HL-60/S4 treated with phorbol 12-myristate 13-acetate at 8.2 ng/mL for 4 days and 3 days (cell line): ENCODE measurements at regions not wholly inside any gene's neighbourhood (a gene's known extent, or its start where the extent isn't known, plus 50 kb on each side); places are given as distances from the start of the nearest gene placed in this dataset.

Source experiments
- in situ Hi-C: fragments of 300-500 bp; cut with MboI; formaldehyde crosslinking; loops from 2 replicates; pipeline ENCODE4 v1.15.0; 2022; ENCODE audit warnings: low sequenced_read_pairs

DNA sequence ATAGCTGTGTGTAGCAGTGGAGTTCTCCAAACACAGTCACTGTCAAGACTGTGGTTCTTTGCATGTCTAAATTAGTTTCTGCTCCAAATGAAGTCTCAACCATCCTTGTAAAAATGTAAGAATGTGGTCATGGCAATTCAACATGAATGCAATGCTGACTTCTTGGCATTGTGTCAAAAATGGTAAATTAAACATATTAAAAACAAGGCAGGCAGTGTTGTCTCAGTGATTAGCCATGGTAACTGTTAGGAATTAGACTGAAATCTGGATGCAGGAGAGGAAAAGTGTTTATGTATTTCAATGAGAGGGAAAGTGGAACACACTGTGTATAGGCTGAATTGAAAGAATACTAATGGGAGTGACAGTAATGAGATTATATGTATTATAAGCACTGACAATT, 597.2 kb downstream of the EDEM1 start:
- in situ Hi-C loops, result no loop called here

DNA sequence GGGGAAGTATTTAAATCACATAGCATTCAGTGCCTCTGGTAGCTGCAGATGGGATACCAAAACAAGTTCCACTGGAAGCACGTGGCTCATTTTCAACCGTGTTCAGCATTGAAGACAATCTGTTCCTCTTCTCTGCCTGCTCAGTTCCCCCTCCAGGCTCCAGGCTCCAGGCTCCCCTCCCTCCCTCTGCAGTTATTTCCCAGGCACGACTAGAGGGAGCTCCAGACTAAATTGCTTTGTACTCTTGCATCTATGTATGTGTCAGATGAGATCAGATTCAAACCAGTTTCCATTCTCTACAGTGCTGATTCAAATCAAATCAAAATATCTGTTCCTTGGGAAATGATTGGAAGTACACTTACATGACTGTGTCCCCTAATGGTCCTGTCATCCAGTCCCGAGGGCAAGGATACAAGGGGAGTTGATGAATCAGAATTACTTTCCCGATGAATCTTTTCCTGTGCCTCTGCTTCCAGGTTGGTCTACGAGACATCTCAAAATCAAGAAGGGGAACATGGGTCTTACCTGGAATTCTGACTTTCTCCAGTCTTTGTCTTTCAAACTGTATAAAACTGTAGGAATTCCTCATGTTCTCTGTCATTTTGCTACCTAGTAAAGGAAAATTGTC, 600.5 kb downstream of the EDEM1 start:
- in situ Hi-C loops, result no loop called here

DNA sequence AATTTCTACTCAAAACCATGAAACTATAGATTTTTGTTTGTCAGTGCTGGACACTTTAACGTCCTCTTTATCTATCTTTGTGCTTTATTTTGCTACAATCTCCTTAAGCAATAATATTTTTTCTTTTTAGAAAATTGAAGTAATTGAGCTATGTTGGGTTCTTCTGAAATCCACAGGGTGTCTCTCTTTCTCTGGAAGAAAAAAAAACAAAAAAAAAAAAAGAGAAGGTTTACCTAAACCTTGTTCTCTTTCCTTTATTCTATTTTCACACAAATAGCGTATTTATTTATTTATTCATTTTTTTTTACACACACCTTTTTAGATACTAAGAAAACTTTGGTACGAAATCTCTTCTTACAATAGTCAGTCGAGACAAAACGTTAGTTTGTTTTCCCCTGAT, 601.0 kb downstream of the EDEM1 start:
- in situ Hi-C loops, result no loop called here

DNA sequence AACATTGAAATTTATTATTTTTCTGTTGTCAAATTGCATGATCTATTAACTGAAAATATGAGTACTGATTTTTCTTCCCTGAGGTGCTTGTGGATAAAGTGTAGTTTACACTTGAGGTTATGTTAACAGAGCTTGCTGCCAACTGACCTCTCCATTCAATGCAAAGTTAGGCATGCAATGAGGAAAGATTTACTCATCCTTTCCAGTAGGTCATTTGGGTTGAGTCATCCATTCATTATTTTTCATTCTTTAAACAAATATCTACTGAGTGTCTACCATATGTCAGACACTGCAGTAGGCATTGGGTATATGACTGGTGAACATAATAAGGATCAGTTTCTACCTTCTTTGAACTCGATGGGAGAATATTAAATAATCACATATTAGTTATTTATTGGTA, 604.1 kb downstream of the EDEM1 start:
- in situ Hi-C loops, result no loop called here

DNA sequence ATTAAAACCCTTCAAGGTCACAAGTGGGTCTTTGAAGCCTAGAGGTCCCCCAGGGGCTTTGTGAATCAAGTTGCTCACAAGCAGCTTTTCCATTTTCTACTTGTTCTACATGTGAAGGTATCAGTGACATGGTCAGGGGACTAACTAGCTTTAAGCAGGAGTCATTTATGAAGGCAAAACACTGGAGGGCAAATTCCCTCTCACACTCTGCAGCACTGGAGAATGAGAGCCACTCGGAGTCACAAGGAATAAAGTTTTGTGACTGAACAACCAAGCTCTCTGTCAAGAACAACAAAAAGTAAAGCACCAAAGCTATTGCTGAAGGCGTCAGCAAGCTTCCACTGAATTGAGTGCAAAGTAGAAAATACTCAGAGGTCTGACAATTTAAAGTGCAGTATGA, 609.0 kb downstream of the EDEM1 start:
- in situ Hi-C loops, result no loop called here

DNA sequence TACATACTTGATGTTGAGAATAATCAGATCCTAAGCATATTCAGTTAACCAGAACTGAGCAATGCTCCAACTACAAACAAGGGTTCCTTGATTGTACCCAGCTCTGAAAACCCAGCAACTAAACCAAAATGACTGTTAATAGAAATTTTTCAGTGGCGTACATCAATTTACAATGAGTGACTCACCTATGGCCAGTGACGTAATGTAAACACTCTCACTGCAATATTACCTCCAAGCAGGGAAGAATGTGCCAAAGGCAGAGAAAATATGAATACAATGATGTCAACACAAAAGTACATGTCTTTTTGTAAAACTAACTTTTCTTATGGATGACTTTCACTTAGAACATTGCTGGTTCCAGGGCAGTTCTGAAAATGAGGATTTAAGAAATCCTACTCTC, 611.3 kb downstream of the EDEM1 start:
- in situ Hi-C loops, result no loop called here

DNA sequence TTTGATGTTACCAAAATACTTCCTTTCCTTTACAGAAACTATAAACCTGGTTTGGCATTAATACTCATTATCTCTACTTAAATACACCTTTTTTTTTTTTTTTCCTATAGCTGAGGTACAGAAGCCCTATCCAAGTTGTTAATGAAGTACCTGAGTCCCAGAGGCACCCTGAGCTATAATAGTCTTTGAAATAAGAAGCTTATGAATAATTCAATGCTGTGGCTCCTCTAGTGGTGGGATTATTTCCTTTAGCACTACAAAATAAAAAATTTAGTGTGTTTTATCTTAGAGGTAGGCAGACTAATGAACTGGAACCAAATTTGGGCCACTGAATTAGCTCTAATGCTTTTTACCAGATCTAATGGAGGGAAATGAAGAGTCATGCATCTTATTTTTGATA, 611.9 kb downstream of the EDEM1 start:
- in situ Hi-C loops, result no loop called here

DNA sequence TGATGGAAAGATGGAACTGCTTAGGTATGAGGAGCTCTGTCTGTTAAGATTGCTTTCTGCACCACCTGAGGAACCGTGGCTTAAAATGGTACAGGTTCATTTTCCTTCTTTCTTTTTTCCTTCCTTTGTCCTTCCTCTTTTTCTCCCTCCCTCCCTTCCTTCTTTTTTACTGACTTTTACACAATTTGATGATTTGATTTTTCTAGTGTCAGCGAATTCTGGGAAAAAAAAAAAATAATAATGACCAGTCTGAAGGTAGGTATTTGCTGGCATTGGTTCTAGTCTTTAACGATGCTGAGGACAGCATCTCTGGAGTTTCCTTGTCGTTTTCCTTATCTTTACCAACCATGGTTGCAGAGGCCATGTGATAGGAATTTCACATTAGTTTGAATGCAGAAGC, 613.5 kb downstream of the EDEM1 start:
- in situ Hi-C loops, result no loop called here

DNA sequence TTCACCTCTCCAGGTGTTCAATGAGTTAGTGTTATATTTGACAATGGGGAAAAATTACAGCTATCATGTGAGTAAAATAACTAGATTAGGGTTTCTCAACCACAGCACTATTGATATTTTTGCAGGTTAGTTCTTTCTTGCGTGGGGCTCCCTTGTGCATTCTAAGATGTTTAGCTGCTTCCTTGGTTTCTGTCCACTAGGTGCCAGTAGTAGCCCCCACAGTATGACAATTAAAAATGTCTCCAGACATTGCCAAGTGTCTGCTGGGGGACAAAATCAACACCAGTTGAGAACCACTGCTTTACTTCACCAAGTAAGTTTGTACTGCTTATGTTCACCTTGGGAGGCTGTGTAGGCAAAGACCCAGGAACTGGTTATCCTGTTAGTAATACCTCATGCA, 618.7 kb downstream of the EDEM1 start:
- in situ Hi-C loops, result no loop called here

DNA sequence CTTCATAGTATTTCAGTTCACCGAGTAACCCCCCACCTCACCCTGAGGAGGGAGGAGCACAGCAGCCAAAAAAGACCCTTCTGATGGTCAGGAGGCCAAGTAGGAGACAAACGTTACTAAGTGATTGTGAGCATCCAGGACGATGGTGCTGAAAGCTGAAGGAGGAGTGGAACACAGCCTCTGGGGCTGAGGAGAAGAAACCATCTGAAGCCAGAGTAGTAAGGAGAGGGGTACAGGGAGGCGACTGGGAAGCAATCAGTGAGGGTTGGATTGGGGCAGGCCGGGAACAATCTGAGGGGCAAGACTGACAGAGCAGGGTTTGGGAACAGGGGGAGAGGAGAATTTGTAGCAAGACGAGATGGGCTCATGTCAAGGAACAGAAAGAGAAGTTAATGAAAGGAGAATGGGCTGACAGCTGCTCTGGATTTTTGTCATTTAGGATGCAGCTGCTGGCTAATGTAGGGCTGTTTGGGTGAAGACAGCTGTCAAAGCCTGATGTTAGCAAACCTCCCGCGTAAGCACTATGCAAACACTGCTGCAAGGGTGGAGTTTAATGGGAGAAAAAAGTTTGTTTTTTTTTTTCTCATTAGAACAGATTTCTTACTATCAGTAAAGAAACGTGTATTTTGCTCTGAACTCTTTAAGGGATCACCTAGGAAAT, 622.2 kb downstream of the EDEM1 start:
- in situ Hi-C loops, result no loop called here

DNA sequence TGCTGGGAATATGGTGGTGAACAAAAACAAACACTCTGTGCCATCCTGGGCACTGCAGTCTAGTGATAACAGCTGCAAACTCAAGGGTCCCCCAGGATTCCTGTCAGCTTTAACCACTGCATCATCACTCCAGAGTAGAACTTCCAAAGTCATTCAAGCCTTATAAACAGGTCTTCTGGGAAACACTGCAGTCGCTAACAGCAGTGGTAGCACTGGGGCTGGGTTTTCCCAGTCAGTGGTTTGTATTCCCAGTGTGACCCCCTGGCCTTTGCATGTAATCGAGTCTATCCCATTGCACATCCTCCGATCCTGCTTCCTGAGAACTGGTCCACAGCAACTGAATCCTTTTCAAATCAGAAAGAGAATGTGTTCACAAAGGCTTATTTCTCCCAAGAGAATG, 623.5 kb downstream of the EDEM1 start:
- in situ Hi-C loops, result no loop called here

DNA sequence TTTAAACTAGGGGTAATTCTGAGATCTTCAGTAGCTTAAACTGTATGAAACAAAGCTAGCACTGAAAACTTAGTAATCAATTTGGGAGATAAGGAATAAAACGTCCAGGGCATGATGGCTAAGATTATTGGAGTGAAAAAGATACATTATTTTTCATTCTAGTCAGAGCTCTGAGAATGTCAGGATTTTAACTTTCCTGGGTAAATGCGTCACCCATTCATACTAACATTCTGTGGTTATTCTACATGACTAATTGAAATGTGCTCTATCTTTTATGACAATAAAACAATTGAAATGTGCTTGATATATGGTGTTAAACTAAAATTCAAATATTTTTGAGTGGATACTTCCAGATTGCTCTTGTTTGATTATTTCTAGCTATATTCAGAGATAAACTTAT, 626.0 kb downstream of the EDEM1 start:
- in situ Hi-C loops, result no loop called here

DNA sequence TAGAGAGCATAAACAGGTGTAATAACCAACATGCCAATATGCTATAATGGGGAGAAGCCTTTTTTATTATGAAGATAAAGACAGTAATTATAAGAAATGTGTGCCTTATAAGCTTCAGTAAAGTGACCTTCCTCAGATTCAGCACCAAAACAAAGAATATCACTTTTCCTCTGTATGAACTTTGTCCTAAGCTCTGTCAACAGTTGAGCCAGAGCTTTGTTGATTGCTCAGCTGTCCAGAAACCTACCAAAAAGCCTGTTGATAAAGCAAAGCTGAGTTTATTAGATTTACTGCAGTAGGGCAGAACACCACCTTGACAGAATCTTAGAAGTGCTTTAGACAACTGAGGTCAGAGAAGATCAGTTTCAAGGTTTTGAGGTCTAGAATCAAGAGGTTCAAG, 635.3 kb downstream of the EDEM1 start:
- in situ Hi-C loops, result no loop called here

DNA sequence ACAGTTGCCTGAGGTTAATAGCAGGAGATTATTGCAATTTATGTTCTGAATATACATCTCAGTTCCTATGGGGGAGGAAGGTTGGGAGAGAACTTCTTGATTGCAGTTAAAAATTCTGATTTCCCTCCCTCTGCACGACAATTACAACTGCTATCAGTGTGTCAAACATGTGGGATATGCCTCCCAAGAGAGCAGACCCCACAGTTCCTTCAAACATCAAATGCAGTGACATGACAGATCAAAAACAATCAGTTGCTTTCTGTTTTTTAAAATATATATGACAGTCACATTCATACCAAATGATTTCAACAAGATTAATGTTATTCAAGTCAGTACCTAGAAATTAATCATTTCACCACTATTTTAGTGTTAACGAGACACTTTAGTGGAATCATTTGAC, 639.0 kb downstream of the EDEM1 start:
- in situ Hi-C loops, result no loop called here

DNA sequence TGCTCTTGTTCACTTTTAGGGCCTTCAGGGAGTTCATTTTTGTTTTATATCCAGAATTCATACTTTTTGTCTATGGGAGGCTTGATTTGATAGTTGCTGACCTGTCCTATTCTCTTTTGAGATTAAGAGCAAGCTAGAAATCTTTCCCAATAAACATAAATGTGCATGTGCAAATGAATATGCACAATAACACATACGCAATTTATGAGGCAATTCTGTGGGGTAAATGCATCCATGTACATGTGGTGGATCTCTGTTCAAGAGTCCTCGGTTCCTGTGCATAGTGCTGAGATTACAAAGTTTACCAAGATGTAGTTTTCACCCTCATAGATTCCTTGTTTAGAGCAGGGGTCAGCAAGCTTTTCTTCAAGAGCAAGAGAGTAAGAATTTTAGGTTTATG, 640.7 kb downstream of the EDEM1 start:
- in situ Hi-C loops, result no loop called here

DNA sequence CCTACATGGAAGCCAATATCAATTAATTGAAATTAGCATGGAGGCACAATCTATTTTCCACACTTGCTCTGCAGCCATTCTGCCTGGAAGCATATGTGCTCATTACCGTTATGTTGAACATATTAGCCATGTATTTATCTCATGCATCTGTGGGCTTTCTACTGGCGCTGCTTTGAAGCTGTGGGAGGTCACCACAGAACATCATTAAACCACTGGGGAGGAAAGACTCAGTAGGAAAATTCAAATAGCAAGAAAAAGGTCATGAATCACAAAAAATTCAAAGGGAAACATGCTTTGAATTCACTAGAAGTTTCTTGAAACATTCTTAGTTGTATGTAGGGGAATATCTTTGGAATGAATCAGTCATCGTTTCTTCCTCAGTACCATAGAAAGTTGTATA, 652.5 kb downstream of the EDEM1 start:
- in situ Hi-C loops, result no loop called here

DNA sequence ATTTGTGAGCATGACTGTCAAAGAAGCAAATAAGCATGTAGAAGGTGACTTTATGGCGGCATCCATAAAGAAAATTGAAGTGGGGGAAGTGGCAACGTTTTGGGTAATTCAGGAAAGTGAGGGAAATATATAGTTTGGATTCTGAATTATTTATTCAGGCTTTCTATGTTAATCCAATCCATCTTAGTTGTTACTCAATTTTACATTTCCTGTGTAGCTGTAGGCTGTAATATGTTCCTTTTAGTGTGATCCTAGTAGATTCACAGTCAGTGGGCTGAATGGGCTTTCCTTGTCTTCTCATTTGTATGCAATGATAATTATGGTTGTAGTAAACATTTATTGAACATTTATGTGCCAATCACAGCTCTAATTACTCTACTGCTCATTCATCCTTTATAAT, 654.1 kb downstream of the EDEM1 start:
- in situ Hi-C loops, result no loop called here

DNA sequence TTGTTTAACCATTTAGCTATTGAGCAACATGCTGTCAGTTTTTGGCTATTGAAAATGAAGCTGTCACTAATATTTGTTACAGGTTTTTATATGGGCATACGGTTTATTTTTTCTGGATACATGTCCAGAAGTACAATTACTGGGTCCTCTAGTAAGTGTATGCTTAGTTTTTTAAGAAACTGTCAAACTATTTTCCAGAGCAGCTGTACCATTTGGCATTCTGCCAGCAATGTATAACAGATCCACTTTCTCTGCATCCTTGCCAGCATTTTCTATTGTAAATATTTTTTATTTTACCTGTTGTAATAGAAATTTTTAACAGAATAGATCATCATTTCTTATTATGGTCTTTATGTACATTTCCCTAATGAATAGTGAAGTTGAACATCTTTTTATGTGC, 658.8 kb downstream of the EDEM1 start:
- in situ Hi-C loops, result no loop called here

DNA sequence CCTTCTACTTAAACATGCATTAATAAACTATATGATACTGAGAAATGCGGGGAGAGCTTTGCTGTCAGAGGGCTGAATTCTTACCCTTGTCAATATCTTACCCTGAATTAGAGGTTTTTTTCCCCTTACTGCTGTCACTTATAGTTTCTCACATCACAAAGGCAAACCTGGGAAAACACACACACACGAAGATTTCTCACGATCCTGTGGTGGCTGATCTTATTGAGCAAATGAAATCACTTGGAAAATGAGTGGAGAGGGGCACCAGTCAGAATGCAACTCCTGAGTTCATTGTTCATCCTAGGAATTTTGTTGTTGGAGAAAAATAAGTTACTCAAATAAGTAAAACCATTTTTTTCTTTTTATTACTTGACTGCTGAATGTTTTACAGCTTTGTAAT, 673.6 kb downstream of the EDEM1 start:
- in situ Hi-C loops, result no loop called here

DNA sequence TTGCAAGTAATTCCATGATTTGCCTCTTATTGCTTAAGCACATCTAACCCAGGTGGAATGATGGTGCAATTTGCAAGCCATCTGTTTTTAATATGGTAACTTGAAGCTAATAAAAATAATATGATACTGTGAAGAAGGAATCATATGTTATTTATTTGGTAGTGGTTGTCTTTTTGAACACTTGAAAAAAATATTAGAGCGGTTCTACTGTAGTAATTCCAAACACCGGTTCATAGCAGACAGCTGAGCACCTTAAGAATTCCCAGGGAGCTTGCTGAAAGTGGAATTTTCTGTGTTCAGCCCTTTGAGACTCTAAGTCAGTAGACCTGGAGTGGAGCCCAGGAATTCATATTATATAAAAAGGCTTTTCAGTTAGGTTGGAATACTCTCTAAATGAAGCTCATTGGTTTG, 687.4 kb downstream of the EDEM1 start:
- in situ Hi-C loops, result no loop called here

DNA sequence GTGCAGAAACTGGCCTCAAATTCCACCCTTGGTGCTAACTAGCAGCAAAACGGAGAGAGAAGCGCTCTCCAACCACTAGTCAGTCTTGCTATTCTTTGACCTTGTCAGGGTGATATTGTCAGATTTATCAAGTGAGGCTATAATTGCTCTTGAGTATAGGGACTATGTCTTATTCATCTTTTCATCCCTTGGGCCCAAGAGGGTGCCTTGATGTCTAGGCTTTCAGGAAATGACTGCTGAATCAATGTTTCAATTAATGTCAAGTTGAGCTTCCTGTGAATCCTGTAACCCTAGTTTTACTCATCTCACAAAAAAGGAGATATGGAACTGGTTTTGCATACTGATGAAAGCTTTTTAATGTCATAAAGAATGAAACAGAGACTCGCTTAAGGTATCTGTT, 701.3 kb downstream of the EDEM1 start:
- in situ Hi-C loops, result no loop called here

DNA sequence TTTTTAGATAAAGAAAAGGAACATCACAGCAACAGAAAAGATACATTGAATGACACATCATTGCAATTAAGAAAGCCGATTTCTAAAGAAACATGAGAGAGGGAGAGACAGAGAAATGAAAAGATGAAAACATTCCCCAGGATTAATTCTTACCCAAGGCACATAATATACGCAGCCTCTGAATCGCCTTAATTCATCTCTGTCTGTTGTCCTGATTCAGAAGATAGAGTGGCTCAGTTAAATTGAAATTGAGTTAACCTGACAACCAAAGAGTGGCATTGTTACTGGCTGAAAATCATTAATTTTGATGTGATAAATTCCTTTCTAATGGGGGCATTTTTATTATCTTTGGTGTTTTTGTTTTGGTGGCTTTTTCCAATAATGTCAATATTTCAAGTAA, 701.9 kb downstream of the EDEM1 start:
- in situ Hi-C loops, result no loop called here

DNA sequence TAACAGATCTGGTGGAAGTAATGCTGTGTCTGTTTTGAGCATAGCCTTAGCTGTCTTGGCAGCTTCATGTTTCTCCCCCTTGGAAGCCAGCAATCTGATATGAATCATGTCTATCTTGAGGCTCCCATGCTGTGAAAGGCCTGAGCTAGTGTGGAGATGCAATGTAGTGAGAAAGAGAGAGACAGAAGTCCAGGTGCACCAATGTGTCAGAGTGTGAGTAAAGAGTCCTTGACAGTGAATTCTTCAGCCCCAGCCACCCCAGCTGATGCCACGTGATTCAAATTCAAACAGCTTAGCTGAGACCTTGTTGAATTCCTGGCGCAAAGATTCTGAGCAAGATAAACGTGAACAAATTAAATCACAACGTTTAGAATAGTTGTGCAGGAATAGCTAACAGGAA, 704.2 kb downstream of the EDEM1 start:
- in situ Hi-C loops, result no loop called here
